Middle frontal gyrus (tissue), 1 donor: ENCODE measurements at regions not wholly inside any gene's neighbourhood (a gene's known extent, or its start where the extent isn't known, plus 50 kb on each side); places are given as distances from the start of the nearest gene placed in this dataset.
A peak's percentile ranks its signal among the peaks of the same experiment; 100 is the strongest.
"Not testable (repeated sequence)": the region's sequence is repeated elsewhere in the genome, so short reads cannot be mapped to it uniquely, and the experiment has no call there.

Experiments used
- DNase-seq: peaks from one replicate; pipeline ENCODE4 v3.0.0-alpha.2; 2015; ENCODE audit warnings: low spot score; ENCODE audit errors: extremely low spot score

DNA sequence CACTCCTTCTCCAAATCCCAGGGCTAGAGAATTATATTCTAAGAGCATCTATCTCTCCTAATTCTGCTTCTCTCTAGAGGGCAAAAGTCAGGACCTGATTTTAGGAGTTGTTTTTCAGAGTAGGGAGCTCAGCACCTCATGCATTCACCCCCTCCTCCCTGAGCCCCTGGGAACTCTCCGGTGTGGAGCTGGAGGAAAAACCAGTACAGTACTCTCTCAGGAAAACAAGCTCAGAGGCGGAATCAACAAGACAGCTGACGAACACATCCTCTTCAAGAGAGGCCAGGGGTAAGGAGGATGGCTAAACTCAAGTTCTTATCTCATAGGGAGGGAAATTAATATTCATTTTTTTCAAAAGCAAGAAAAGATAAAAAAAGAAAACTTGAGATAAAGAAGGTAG, 120.1 kb upstream of the CDYL start:
- DNase-seq: no peak

DNA sequence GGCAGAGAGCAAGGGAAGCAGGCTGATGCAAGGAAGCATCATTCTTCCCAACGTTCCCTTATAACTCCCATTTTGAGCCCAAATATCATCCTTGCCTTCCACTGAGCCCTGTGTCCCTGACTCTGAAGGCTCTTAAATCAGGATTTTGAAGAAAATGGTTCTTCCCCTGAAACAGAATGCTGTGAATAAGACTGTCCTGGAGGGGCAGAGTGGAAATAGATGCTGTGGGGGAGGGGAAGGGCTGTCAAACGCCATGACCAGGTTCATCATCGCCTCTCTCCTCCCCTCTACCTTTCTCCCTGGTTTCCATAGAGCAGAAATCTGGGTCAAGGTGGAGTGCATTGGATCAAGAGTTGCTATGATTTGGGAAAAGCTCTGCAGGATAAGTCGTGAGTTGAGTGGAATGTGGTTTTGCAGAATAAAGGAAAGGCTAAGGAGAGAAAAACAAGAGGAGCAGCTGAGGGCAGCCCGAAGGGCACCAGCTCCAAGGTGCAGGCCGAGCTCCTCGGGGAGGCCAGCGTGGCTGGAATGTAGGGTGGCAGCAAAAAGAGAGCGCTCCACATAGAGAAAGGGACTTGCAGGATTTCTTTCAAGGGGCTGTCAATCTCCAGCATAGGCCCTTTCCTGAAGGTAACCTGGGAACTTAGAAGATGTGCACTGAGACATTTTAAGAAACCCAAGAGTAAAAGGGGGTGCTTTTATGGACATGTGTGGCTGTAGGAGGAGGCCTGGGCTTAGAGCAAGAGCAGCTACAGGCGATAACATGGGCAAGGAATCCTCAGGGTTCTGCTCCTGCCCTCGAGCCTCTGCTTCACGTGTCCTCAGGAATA, 120.8 kb upstream of the CDYL start:
- no peak for DNase-seq

DNA sequence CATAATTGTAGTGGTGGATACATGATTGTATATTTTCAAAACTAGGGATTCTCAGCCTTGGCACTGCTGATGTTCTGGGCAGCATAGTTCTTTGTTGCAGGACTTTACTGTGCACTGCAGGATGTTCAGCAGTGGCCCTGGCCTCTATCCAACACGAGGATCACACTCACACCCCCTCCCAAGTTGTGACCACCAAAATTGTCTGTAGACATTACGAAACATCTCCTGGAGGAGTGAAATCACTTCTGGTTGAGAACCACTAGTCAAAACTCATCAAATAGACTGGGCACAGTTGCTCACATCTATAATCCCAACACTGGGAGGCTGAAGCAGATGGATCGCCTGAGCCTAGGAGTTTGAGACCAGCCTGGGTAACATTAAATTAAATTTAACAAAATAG, 123.1 kb upstream of the CDYL start:
- DNase-seq: no peak

DNA sequence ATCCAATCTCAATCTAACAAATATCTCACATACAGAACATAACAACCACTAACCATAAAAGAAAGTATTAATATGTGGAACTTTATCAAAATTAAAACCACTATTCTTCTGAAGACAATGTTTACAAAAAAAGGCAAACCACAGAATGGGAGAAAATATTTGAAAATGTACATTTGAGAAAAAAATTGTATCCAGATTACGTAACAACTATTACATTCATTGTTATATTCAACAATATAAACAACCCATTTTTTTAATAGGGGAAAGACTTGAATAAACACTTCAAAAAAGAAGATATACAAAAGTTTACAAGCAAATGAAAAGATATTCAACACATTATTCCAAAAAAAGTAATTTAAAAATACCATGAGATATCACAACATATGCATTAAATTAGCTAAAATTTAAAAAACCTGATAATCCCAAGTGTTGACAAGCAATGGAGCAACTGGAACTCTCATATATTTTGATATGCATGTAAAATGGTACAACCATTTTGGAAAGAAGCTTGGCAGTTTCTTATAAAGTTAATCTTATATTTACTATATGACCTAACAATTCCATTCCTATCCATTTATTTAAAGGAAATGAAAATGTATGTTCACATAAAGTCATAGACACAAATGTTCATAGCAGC, 124.3 kb upstream of the CDYL start:
- no peak for DNase-seq

DNA sequence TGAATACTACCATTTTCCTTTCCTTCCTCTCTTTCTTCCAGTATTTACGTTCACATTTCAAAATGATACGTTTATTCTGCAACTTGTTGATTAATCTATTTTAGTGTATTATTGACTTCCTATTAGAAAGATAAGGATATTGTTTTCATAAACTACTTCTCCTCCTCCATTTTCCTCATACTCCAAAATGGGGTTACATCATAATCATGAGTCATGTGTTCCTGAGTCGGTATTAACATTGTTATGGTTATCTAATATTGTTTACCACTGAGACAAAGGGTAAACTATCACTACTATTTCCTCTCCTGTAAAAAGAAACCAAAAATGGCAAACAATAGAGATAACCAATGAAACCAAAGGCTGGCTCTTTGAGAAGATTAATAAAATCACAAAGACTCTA, 126.5 kb upstream of the CDYL start:
- DNase-seq: no peak

DNA sequence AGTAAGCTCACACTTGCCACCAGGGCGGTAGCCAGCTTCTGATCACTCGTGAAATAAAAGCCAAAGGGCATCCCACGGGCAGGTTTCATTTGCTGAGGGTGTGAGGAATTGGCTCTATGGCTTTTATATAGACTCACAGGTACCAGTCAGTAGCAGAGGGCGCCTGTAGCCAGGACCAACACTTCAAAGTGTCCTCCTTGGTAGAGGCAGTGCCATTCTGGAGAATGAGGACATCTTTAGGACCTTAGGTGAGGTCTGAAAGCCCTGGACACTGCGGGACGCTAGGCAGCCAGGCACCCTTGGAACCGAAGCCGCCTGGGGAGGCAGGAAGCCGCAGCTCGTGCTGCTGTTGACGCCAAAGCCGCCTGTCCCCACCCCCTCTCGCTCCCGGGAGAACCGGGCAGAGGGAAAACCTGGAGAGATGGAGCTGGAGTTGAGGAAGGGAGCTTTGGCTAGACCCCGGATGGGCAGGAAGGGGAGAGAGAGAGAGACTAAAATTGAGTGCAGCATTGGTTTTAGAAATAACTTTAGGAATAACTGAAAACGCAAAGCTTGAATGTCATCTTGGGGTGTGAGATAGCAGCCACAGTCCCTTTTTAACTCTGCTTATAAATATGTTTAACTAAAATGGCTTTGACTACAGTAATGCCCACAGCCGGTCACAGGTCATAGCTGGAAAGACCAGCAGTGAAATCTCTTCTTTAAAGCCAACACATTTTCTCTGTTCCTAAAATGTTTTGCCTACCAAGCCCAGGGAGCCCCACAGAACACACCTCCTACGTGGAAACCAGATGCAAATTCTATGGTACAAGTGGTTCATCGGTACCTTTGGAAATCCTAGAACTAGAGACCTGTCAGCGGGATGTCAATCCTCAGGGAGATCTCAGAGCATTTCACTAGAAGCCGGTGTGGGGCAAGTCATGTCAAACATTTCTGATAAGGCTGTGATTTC, 128.5 kb upstream of the CDYL start:
- peak; percentile 54 for DNase-seq

DNA sequence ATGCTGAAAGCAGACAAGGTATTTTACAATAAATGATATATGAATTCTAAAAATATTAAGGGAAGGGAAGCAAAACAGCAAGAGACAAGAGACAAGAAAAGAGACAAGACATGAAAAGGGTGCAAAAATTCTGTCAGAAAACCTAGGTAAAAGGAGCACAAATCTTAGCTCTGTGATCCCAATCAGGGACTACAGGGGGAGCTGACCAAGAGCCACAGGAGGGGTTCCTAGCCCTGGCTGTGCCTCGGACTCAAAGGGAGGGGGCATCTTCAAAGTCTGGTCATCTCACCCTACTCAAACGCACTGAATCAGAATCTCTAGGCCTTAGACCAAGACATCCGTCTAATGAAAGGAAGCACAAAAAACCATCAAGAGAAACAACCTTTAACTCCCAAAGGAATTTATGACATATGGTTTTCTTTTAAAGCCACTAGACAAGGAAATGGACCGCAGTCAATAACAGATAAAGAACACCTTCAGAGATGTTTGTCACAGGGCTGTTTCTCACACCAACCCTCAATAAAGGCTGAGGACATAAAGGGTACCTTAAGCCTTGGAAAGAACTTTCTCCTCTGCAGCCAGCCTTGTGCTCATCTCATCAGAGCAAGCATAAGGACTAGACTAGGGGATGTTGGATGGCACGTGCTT, 130.4 kb upstream of the CDYL start:
- DNase-seq: no peak

DNA sequence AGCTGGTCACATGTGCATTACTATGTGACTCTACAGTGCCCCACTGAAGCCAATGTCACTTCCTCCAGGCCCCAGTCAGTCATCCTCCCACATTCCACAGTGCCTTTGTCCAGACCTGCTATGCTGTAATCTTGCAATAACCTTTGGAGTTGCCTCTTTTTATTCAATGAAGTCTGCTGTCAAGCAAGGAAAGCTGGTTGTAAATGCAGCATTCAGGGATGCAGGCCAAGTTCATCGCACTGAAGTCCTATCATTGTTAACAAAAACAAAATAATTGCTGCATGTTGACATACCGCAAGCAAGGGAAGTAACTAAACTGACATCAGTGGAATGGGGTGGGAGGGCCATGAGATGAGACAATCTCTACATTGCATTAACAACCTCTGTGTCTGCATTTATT, 131.2 kb upstream of the CDYL start:
- no peak for DNase-seq

DNA sequence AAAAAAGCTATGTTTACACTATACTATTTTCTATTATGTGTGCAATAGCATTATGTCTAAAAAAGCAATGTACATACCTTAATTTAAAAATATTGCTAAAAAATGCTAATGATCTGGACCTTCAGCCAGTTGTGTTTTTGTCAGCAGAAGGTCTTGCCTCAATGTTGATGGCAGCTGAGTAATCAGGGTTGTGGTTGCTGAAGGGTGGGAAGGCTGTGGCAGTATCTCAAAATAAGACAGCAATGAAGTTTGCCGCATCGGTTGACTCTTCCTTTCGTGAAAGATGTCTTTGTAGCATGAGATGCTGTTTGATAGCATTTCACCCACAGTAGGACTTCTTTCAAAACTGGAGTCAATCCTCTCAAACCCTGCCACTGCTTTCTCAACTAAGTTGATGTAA, 134.7 kb upstream of the CDYL start:
- DNase-seq: no peak

DNA sequence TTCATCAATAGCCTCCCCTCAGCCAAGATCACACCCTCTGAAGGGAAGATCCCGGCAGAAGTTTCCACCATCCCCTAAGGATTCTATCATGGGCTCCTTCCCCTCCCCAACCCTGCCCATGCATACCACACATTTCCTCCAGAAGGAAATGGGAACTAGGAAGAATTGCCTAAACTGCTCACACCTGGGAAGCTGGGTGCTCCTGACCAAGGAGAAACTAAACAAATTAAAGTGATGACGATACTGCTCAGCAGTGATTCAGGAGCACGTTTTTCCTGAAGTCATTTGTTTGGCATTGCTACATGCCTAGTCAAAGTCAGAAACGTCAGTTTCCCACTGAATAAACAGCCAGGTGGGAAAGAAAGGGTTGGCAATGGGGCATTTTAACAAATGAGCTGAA, 136.1 kb upstream of the CDYL start:
- no peak for DNase-seq

DNA sequence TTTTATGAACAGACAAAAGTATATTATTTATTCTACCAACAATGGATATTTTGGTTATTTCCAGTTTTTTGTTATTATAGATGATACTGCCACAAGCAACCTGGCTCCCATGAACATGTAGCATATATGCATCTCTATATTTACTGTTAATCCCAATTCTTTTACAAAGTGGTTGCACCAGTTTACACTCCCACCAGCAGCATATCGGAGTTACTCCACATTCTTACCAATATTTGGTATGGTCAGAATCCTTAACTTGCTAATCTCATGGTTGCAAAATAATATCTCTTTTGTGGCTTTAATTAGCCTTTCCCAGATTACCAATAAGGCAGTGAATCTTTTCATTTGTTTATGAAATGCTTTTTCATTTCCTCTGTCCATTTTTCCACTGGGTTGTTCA, 137.6 kb upstream of the CDYL start:
- no peak for DNase-seq

DNA sequence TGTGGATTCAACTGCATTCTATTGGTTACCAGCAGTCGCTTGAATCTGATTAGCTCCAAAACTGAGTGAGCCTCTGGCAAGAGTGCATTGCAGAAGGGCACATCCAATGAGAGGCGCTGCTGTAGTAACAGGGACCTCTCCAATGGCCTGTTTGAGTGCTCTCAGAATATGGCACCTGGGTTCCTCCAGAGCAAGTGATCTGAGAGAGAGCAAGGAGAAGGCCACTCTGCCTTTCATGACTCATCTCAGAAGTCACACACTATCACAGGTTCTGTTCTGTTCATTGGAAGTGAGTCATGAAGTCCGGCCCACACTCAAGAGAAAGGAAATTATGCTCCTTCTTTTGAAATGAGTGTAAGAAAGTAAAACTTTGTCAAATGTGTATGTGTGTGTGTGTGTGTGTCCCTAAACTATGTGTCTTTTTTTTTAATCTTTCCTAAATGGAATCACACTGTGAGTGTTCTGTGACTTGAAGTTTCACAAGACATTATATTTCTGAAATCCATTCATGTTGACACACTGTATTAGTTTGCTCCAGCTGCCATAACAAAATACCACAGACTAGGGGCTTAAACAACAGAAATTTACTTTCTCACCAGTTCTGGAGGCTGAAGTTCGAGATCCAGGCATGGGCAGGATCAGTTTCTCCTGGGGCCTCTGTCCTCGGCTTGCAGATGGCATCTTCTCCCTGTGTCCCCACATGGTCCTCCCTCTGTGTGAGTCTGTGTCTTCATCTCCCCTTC, 138.3 kb upstream of the CDYL start:
- no peak for DNase-seq

DNA sequence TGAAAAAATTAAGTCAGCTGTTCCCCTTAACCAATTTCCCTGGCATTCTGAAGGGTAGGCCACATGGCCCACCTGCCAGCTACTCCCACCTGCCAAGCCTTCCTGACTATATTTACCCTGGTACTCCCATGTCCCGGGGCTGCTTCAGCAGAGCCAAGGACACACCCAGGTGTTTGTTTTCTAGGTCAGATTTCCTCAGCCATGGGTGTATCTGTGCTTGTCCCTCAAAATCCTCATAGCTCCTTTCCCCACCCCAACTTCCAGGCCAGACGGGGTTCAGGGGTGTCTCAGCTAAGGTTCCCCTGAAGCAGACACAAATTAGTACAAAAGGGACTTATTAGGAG, 139.4 kb upstream of the CDYL start:
- DNase-seq: no peak

DNA sequence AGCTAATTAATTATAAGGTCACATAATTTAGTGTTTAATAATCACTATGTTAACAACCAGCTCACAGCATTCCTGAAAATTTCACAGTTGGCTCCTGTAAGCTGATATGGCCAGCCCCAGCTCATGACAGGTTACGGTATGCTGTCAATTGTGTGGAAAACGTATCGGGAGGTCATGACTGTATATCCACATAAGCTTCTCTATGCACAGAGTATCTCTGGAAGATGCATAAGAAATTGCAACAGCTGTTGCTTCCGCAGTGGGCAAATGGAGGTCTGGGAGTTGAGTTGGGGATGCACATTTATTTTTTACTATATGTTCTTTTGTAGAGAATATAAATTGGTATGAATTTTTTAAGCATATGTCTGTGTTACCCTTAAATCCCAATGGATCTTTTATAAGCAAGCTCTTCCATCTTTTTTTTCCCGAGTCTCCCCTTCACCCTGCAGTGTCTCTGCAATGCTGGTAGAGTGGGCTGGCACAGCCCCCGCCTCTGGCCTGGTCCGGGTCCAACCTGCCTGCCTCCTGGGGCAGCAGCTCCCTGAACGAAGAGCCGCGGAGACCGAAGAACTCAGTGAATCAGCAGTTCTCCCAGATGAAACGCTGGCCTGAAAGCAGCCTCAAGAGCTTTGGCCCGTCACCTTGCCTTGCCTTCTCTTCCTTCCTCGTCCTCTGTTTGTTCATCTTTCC, 139.9 kb upstream of the CDYL start:
- no peak for DNase-seq

DNA sequence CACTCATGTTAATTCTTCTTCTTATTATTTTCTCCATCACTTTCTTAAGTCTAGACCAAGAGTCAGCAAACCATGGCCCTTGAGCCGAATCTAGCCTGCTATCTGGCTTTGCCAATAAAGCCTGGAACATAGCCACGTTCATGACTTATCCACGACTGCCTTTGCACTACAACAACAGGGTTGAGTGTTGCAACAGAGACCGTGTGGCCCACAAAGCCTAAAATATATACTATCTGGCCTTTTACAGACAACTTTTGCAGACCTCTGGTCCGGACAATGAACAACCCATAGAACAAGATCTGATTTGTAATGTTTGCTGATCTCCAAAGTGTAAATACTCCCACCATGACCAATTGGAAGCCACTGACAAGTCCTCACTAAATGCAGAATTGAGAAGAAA, 140.5 kb upstream of the CDYL start:
- DNase-seq: no peak

DNA sequence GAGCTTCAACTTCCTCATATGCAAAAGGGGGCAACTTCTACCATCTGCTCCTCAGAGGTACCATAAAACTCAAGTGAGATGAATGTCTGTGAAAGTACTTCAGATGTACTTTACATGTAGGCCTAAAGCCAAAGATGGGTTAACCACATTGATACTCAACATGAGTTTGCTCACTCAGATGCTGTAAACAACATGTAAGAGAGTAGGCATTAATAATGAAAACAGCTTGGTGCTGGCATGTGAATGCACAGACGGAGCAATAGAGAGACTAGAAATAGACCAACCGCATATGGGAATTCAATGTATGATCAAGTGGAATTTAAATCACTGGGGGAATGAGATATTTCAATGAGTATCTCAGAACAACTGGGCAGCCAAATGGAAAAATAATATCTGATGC, 143.8 kb upstream of the CDYL start:
- no peak for DNase-seq

DNA sequence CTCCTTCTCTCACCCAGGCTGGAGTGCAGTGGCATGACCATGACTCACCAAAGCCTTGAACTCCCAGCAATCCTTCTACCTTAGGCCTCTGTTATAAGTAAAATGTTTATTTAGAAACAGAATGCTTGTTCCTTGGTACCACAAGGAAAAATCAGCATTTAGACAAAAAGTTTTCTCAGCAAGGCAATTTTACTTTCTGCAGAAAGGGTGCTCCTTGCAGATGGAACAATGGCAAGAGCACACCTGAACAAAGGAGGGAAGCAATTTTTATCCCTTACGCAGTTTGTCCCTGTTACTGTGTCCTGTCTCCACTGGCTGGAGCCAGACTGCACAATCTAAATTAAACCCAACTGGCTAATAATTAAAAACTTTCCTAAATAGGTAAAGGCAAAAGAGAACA, 146.4 kb upstream of the CDYL start:
- DNase-seq: not testable (repeated sequence)

DNA sequence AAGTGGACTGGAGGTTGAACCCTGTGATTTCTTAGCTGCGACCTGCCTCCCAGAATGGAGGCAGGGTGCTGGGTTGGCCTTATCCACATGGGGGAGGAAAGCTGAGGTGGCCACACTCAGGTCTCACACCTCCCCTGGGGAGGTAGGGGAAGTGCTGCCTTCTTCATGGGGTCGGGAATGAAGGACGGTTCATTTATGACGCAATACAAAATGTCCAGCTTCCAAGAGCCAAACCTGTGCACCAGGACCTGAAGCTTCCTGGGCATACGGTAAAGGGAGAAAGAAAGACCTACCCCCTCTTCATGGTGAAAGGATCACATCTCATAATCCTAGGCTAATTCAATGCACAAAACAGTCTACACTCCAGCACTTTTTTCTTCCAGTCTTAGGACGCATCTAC, 150.6 kb upstream of the CDYL start:
- DNase-seq: no peak

DNA sequence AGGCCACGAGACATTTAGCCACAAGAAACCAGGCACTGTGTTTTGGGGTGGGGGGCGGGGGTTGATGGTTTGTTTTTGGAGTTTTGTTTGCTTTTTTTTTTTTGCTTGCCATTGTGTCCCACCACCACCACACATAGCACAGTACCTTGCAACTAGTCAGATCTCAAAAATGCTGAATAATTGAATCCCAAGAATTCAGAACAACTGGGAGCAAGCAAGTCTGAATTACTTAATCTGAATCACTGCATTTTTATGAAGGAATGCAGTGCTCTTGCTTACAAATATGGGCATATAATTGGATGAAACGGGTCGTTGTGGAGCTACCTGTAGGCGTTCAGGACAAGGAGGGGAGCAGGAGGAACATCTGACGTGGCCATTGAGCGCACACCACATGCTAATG, 151.5 kb upstream of the CDYL start:
- DNase-seq: no peak
